GM19467 (cell line): ENCODE measurements at regions not wholly inside any gene's neighbourhood (a gene's known extent, or its start where the extent isn't known, plus 50 kb on each side); places are given as distances from the start of the nearest gene placed in this dataset.
"Not testable (repeated sequence)": the region's sequence is repeated elsewhere in the genome, so short reads cannot be mapped to it uniquely, and the experiment has no call there.

Experiments
- ATAC-seq: cut with Tn5 transposase; IDR thresholded peaks from one replicate; pipeline ENCODE4 v1.9.1; 2021; ENCODE audit warnings: mild to moderate bottlenecking, moderate library complexity; ENCODE audit not compliant: unreplicated experiment

GRCh38 chr4:29307256-29307655, 1412.9 kb upstream of the PCDH7 start:
- no peak for ATAC-seq

DNA sequence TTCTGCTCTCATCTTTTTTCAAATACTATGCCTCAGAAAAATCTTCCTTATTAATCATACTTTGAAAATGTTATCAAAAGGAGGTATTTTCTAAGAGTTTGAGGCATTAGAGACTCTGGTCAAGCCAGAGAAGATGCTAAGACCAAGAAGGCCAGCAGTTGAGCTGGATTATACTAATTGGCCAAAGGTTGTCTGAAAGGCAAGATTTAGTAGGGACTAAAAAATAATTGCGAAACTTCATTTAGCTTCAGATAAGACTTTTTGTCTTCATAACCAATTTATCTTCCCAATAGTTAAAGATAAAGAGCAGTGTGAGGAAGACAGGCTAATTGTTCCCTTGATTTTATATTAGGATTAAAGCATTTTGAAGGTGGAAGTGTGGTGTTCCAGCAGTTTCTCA, 1412.4 kb upstream of the PCDH7 start:
- no peak for ATAC-seq

GRCh38 chr4:29309050-29309449, 1411.1 kb upstream of the PCDH7 start:
- ATAC-seq: no peak

DNA sequence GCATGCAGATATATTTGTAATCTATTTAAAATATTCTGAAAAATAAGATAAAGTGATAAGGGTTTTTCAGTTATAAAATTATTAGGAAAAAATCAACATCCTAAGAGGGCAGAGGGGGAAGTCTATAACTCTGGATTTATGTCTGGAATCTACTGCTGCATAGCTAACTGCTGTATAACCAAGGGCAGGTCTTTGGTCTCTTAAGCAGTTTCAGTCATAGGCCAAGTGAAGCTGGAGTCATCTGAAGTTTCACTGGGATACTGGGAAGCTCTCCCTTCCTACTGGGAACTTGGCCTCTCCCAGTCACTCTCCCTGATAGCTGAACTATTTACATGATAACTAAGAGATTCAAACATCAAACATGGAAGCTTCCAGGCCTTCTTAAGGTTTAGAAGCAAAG, 1409.9 kb upstream of the PCDH7 start:
- no peak for ATAC-seq

DNA sequence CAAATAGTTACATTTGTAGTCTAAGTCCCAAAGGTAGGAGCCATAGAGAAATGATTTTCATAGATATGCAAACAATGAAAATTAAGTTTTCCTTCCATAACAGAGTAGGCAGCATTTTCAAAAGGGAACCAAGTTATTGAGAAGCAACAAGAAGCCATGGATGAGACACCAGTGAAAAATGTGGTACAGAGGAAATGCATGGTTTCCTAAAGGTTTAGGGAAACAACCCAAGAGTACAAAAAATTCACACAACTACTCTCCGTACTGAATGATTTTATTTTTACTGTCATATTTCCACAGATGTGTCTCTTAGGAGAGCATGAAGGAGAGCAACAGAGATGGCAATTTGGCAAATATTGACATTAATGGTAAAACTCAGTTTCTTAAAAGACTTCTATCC, 1408.9 kb upstream of the PCDH7 start:
- no peak for ATAC-seq

DNA sequence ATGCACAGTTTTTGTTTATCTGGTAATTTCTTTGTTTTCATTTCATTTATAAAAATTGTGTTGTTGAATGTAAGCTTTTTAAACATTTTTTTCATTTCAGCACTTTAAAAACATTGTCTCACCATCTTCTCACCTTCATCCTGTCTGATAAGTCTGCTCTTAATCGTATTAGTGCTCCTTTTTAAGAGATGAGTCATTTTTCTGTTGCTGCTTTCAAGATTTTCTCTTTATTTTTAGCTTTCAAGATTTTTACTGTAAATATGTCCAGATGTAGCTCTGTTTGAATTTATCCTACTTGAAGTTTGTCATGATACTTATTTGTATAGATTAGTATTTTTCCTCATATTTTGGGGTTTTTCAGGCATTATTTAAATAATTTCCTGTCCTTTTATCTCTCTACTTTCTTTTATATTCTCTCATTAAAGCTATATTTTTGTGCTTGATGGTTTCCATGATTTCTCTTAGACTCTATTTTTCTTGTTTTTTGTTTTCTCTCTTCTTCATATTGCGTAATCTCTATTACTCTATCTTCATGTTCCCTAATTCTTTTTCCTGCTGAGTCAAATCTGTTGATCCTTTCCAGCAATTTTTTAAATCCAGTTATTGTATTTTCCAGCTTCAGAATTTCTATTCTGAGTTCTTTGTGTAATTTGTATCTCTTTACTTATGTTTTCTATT, 1400.4 kb upstream of the PCDH7 start:
- ATAC-seq: no peak

GRCh38 chr4:29320947-29321620, 1399.1 kb upstream of the PCDH7 start:
- no peak for ATAC-seq

DNA sequence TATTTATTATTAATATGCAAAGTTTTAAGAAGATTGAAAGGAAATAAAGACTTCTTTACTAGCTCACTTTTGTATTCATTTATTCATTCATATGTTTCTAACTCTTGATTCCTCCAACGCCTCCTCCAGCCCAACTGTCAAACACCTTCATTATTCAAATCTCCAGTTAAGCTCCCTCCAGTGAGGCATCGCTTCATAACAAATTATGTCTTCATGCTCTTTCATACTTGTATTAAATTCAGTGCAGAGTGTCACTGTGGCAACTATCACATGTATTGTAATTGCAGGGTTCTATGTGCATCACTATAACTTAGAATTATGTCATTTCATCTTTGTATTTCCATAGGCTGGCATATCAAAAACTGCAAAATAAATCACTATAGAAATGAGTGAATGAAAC, 1394.2 kb upstream of the PCDH7 start:
- no peak for ATAC-seq

GRCh38 chr4:29326816-29327215, 1393.4 kb upstream of the PCDH7 start:
- ATAC-seq: no peak

- ATAC-seq: no peak
Measured at GRCh38 chr4:29336861-29337260, 1383.3 kb upstream of the PCDH7 start.

- ATAC-seq: no peak
Measured at GRCh38 chr4:29372971-29373370, 1347.2 kb upstream of the PCDH7 start.

DNA sequence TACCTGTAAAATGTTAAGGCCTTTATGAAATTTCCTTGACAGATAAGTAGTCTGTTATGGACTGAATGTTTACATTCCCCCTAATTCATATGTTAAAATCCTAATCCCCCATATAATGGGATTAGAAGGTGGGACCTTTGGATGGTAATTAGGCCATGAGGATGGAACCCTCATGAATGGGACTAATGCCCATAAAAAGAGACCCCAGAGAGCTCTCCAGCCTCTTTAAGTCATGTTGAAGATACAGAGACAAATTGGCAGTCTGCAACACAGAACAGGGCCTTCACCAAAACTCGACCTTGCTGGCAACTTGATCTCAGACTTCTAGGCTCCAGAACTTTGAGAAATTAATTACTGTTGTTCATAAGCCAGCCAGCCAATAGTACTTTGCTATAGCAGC, 1344.5 kb upstream of the PCDH7 start:
- ATAC-seq: no peak

DNA sequence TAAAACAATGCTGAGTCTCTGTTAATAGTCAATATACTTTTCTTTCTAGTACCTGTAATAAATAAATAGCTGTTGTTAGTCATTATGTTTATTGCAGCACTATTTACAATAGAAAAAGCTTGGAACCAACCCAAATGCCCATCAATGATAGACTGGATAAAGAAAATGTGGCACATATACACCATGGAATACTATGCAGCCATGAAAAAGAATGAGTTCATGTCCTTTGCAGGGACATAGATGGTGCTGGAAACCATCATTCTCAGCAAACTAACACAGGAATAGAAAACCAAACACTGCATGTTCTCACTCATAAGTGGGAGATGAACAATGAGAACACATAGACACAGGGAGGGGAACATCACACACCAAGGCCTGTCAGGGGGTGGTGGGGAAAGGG, 1341.9 kb upstream of the PCDH7 start:
- not testable (repeated sequence) for ATAC-seq

DNA sequence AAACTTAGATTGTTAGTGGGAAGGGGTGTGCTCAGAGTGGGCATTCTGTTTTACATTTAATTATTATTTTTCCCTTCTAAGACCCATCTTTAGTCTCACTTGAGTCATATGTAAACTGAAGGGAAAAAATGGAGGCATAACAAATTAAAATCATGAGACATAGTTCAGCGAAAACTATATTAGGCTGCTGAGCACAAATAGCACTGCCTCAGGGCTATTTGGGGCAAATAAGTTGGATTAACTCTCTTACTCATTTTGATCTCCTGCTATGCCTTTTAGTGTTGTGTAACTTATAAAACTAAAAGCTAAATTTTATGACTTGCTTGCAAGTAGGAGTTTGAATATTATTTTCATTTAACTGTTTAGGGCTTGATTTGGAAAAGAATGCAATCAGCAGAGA, 1329.2 kb upstream of the PCDH7 start:
- ATAC-seq: no peak

GRCh38 chr4:29405116-29405515, 1315.1 kb upstream of the PCDH7 start:
- ATAC-seq: no peak

GRCh38 chr4:29415771-29416170, 1304.4 kb upstream of the PCDH7 start:
- no peak for ATAC-seq

DNA sequence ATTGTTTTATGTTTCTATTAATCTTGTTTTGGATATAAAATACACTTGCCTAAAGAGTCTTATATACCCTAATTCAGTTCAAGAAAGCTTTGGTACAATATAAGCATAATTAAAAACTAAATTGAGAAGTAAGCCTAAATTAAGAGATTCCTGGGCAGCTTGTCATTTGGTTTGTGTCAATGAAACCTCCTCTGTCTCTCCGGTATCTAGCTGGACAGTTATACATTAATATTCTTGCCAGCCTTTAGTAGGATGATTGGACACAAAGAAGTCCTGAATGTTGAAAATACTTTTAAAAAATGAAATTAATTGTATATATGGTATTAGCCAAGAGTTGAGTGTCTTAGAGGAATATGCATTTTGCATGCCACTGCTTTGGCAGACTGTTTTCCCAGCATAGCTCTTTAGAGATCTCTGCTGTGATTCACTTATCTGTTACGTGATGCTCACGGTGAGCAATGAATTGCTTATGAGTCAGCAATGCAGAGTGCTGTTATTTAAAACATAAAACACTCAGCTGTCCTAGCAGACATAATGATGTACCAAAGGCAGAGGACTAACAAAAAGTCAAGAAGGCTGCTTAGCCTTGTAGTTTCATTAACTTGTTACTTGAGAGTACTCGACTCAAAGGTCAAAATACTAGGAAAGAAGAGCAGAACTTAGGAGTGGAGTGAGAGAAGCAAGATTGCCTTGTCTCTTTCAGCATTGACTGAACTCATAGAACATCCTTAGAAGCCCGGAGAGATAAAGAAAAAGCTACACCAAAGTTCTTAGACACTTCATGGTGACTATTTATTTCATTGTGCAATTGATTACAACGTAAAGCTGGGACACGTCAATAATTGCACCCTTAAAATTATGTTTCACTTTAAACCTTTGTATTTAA, 1296.1 kb upstream of the PCDH7 start:
- ATAC-seq: no peak

DNA sequence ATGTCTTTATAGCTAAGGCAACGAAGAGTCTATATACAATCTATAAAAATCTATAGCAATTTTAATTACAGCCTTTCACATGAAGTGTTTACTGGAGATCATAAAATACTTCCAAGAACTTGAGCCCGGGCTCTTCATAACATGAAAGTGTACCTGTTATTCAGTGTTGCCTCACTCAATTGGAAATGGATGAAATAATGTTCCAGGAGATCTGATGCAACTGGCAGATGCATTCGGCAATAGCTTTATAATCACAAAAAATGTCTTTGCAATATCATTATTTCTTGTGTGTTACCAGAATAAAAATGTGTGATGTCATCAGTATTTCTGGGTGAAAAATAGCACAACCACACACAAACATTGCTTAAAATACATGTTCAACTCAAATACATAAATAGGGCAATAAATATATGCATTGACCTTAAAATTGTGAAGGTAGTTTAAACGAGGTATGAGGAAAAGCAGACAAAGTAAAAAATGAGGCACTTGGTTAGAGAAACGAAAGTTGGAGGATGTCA, 1266.8 kb upstream of the PCDH7 start:
- no peak for ATAC-seq

DNA sequence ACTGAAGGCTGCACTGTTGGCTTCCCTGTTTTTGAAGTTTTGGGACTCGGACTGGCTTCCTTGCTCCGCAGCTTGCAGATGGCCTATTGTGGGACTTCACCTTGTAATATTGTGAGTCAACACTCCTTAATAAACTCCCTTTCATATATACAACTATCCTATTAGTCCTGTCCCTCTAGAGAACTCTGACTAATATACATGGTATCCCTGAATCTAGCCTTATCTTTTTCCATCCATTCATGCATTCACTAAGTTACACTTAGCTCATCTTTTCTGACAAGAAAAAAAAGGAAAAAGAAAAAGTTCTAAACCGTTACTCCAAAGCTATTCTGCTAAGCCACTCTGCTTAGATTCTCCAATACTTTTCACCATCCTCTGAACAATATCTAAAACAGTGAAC, 1260.2 kb upstream of the PCDH7 start:
- no peak for ATAC-seq

DNA sequence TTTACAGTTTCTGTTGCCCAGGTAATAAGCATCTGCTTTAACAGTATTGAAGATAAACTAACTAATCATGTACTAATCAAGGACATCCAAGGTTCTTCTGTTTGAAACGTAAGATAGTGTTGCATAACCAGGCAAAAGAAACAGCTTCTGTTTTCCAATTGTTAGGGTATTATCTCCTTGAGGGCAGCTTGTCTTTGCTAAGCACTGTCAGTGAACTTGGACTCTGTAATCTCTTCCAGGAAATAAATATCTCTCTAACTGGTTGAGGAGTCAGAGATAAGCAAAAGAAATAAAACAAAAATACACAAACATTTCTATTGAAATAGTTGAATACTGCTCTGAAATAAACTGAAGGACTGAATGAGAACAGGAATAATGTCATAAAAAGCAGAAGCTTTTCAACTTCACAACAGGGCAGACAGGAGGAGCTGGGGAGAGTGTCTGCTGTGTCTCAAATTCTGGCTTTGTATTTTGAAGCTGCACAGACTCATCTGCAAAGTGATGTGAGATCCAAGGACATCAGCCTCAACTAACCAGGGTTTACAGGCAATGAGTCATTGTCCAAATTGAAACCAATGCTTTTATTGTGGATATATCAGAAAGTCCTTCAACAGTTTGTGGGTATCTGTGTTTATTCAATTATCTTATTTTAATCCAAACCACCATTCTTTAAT, 1253.0 kb upstream of the PCDH7 start:
- no peak for ATAC-seq
